ENCODE measurements at regions not wholly inside any gene's neighbourhood (a gene's known extent, or its start where the extent isn't known, plus 50 kb on each side); places are given as distances from the start of the nearest gene placed in this dataset.
"Not testable (repeated sequence)": the region's sequence is repeated elsewhere in the genome, so short reads cannot be mapped to it uniquely, and the experiment has no call there.

DNA sequence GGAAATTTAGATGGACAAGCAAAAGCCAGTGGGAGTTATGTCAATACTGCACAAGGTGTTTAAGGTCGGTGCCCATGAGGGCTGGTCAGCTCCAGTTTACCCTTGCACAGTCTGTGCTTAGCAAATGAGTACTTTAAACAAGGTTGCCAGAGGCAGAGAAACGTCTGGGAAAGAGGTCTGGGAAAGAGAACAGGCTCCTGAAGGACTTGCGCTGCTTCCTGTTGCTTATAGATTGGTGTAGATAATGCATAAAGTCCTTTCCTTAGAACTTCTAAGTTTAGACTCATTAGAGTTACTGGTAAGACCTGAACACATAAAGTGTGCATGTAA is 162.6 kb upstream of the P2RY1 start:
- Histone ChIP-seq H3K4me3 (ENCODE audit: low read length) (no peak overlapping the region), H3K4me1 (ENCODE audit: control insufficient read depth, insufficient read depth, low read length) (no peaks in the 10 kb centered on the region), H3K36me3 (ENCODE audit: insufficient read depth, low read length) (no peaks in the 10 kb centered on the region), H3K9ac (ENCODE audit: low read depth, low read length) (no peak overlapping the region), H3K4me2 (ENCODE audit: low read length) (no peak overlapping the region), H3K27me3 (ENCODE audit: control insufficient read depth, insufficient read depth, low read length) (no peaks in the 10 kb centered on the region), H3K9me3 (replicated peaks; ENCODE audit: low read length) (no peaks in the 10 kb centered on the region)

DNA sequence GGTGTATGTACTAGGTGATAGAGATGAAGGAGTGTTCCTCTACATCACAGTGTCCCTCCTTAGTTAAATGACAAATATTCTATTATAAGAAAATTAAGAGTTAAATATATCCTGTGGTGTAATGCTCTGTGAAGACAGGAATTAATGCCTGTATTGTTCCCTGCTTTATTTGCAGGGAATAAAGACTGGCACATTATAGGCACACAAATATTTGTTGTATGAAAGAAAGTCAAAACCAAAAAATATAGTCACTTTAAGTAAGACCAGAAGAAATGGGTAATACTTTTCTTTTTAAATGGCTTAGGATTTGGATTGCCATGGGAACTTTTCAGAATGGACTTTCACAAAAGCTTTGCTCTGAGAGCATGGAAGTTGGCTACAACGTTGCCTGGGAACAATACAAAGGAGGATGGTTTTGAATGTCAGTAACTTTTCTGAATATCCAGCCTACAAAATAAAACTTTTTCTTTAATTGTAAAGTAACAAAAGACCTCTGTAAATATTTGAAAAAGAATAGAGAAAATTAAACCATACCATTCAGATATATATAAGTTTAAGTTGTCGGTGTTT is 158.0 kb upstream of the P2RY1 start:
- H3K9me3 ChIP-seq (replicated peaks; ENCODE audit: low read length), result no peaks in the 10 kb centered on the region
- H3K27me3 ChIP-seq (ENCODE audit: control insufficient read depth, insufficient read depth, low read length), result no peaks in the 10 kb centered on the region
- H3K36me3 ChIP-seq (ENCODE audit: insufficient read depth, low read length), result no peaks in the 10 kb centered on the region
- H3K4me1 ChIP-seq (ENCODE audit: control insufficient read depth, insufficient read depth, low read length), result no peaks in the 10 kb centered on the region
- no peak overlapping the region for H3K4me3 ChIP-seq (ENCODE audit: low read length)
- no peak overlapping the region for H3K9ac ChIP-seq (ENCODE audit: low read depth, low read length)
- no peak overlapping the region for H3K4me2 ChIP-seq (ENCODE audit: low read length)

DNA sequence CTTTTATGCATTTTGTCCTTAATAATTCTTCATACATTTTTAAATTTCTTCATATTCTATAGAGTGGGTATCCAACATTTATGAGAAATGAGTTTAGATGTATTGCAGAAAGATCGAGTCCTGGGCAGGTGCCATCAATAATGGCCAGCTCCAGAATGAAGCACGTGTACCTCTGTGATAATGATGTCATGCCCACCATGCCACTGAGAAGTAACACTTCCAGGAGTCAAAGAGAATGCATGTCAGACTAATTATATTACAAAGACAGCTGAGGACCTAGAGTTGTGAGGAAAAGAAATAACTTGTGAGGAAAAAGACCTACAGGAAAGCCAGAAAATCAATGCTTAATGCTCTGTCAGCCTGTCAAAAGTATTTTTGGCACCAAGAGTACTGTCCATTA is 157.4 kb upstream of the P2RY1 start:
- no peak overlapping the region for H3K4me3 ChIP-seq (ENCODE audit: low read length)
- H3K4me2 ChIP-seq (ENCODE audit: low read length), result no peak overlapping the region
- H3K36me3 ChIP-seq (ENCODE audit: insufficient read depth, low read length), result no peaks in the 10 kb centered on the region
- no peak overlapping the region for H3K9ac ChIP-seq (ENCODE audit: low read depth, low read length)
- H3K9me3 ChIP-seq (replicated peaks; ENCODE audit: low read length), result no peaks in the 10 kb centered on the region
- H3K27me3 ChIP-seq (ENCODE audit: control insufficient read depth, insufficient read depth, low read length), result no peaks in the 10 kb centered on the region
- no peaks in the 10 kb centered on the region for H3K4me1 ChIP-seq (ENCODE audit: control insufficient read depth, insufficient read depth, low read length)

DNA sequence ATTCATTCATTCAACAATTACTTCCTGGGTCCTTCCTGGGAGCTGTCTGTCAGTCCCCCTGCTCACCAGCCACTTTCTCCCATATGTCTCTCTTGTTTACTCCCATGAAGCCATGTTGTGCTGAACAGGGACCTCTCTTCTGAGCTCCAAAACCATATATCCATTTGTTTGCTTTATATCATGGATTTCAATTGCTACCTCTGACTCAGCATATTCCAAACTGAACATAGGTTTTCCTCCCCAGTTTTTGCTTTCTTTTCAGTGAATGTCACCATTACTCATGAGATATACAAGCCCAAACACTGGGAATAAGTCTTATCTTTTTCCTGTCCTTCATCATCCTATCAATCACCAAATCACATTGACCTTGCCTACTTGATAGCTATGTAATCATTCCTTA is 152.5 kb upstream of the P2RY1 start:
- H3K27me3 ChIP-seq (ENCODE audit: control insufficient read depth, insufficient read depth, low read length), result no peaks in the 10 kb centered on the region
- H3K4me2 ChIP-seq (ENCODE audit: low read length), result no peak overlapping the region
- no peak overlapping the region for H3K9ac ChIP-seq (ENCODE audit: low read depth, low read length)
- no peaks in the 10 kb centered on the region for H3K4me1 ChIP-seq (ENCODE audit: control insufficient read depth, insufficient read depth, low read length)
- no peak overlapping the region for H3K4me3 ChIP-seq (ENCODE audit: low read length)
- no peaks in the 10 kb centered on the region for H3K9me3 ChIP-seq (replicated peaks; ENCODE audit: low read length)
- no peaks in the 10 kb centered on the region for H3K36me3 ChIP-seq (ENCODE audit: insufficient read depth, low read length)

- no peak overlapping the region for H3K4me2 ChIP-seq (ENCODE audit: low read length)
- H3K4me3 ChIP-seq (ENCODE audit: low read length), result no peak overlapping the region
- H3K27me3 ChIP-seq (ENCODE audit: control insufficient read depth, insufficient read depth, low read length), result no peaks in the 10 kb centered on the region
- no peaks in the 10 kb centered on the region for H3K4me1 ChIP-seq (ENCODE audit: control insufficient read depth, insufficient read depth, low read length)
- no peaks in the 10 kb centered on the region for H3K36me3 ChIP-seq (ENCODE audit: insufficient read depth, low read length)
- no peaks in the 10 kb centered on the region for H3K9me3 ChIP-seq (replicated peaks; ENCODE audit: low read length)
- H3K9ac ChIP-seq (ENCODE audit: low read depth, low read length), result no peak overlapping the region
Measured at GRCh38 chr3:152683521-152683999, 151.4 kb upstream of the P2RY1 start.

DNA sequence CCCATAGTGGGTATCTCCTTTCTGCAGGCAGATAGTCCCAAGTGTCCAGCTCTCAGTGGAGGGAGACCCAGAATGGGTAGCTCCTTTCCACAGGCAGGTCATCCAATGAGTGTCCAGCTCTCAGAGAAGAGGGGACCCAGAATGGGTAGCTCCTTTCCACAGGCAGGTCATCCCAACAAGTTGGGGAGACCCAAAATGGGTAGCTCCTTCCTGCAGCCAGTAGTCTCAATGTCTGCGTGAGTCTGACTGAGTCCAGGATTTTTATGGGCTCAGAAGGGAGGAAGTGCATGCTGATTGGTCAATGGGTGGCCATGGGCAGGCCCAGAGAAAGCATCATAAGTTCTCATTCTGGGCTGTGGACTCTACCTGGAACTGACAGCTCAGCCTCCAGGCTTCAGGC is 150.7 kb upstream of the P2RY1 start:
- Histone ChIP-seq H3K4me3 (ENCODE audit: low read length) (no peak overlapping the region), H3K4me2 (ENCODE audit: low read length) (no peak overlapping the region), H3K9ac (ENCODE audit: low read depth, low read length) (no peak overlapping the region), H3K36me3 (ENCODE audit: insufficient read depth, low read length) (no peaks in the 10 kb centered on the region), H3K9me3 (replicated peaks; ENCODE audit: low read length) (no peaks in the 10 kb centered on the region), H3K4me1 (ENCODE audit: control insufficient read depth, insufficient read depth, low read length) (no peaks in the 10 kb centered on the region), H3K27me3 (ENCODE audit: control insufficient read depth, insufficient read depth, low read length) (no peaks in the 10 kb centered on the region)

- H3K9me3 ChIP-seq (replicated peaks; ENCODE audit: low read length), result no peaks in the 10 kb centered on the region
- H3K27me3 ChIP-seq (ENCODE audit: control insufficient read depth, insufficient read depth, low read length), result no peaks in the 10 kb centered on the region
- H3K4me1 ChIP-seq (ENCODE audit: control insufficient read depth, insufficient read depth, low read length), result no peaks in the 10 kb centered on the region
- no peak overlapping the region for H3K4me2 ChIP-seq (ENCODE audit: low read length)
- no peak overlapping the region for H3K4me3 ChIP-seq (ENCODE audit: low read length)
- no peaks in the 10 kb centered on the region for H3K36me3 ChIP-seq (ENCODE audit: insufficient read depth, low read length)
- H3K9ac ChIP-seq (ENCODE audit: low read depth, low read length), result no peak overlapping the region
Measured at GRCh38 chr3:152688313-152688712, 146.6 kb upstream of the P2RY1 start.

- H3K27me3 ChIP-seq (ENCODE audit: control insufficient read depth, insufficient read depth, low read length); H3K4me2 ChIP-seq (ENCODE audit: low read length); H3K9me3 ChIP-seq (replicated peaks; ENCODE audit: low read length); H3K36me3 ChIP-seq (ENCODE audit: insufficient read depth, low read length); H3K9ac ChIP-seq (ENCODE audit: low read depth, low read length); H3K4me3 ChIP-seq (ENCODE audit: low read length); H3K4me1 ChIP-seq (ENCODE audit: control insufficient read depth, insufficient read depth, low read length): not testable (repeated sequence)
Measured at GRCh38 chr3:152692326-152692725, 142.6 kb upstream of the P2RY1 start.

- H3K27me3 ChIP-seq (ENCODE audit: control insufficient read depth, insufficient read depth, low read length); H3K4me3 ChIP-seq (ENCODE audit: low read length); H3K9ac ChIP-seq (ENCODE audit: low read depth, low read length); H3K4me2 ChIP-seq (ENCODE audit: low read length); H3K4me1 ChIP-seq (ENCODE audit: control insufficient read depth, insufficient read depth, low read length); H3K9me3 ChIP-seq (replicated peaks; ENCODE audit: low read length); H3K36me3 ChIP-seq (ENCODE audit: insufficient read depth, low read length): not testable (repeated sequence)
Measured at GRCh38 chr3:152693521-152694250, 141.2 kb upstream of the P2RY1 start.

DNA sequence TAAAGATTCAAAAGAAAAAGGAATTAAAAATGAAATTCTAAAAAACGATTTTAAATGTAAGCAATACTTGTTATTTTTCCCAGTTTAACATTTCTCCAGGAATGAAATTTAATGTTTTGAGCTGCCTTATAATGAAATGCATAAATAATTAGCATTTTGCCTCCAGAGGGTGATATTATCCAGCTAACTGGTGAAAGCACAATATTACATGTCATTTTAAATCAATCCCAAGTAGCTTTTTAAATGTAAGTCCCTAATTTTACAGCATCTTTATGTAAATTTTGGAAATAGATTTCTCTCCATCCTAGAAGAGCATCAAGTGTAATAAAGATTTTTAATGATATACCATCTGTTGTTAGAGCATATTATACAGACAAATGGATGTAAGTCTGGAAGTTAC is 139.1 kb upstream of the P2RY1 start:
- H3K36me3 ChIP-seq (ENCODE audit: insufficient read depth, low read length), result no peaks in the 10 kb centered on the region
- no peaks in the 10 kb centered on the region for H3K9me3 ChIP-seq (replicated peaks; ENCODE audit: low read length)
- H3K9ac ChIP-seq (ENCODE audit: low read depth, low read length), result no peak overlapping the region
- no peaks in the 10 kb centered on the region for H3K4me1 ChIP-seq (ENCODE audit: control insufficient read depth, insufficient read depth, low read length)
- no peak overlapping the region for H3K4me3 ChIP-seq (ENCODE audit: low read length)
- no peaks in the 10 kb centered on the region for H3K27me3 ChIP-seq (ENCODE audit: control insufficient read depth, insufficient read depth, low read length)
- H3K4me2 ChIP-seq (ENCODE audit: low read length), result no peak overlapping the region

DNA sequence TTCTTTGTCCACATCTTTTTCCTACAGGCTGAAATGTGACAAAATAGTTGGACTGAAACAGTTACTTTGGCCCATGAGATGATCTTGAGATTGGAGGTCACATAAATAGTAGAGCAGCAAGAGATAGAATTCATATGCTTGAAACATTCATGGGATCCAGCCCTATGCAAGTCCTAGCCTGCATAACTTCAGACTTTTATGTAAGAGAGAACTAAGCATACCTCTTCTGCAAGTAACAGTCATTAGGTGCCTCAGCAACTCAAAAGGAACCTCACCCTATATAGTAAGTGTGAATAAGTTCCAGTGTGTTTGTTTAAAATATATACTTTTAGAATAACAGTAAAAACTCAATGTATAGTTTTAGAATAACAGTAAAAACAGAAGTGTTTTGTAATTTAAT is 138.0 kb upstream of the P2RY1 start:
- Histone ChIP-seq H3K4me3 (ENCODE audit: low read length) (no peak overlapping the region), H3K9ac (ENCODE audit: low read depth, low read length) (no peak overlapping the region), H3K36me3 (ENCODE audit: insufficient read depth, low read length) (no peaks in the 10 kb centered on the region), H3K4me2 (ENCODE audit: low read length) (no peak overlapping the region), H3K4me1 (ENCODE audit: control insufficient read depth, insufficient read depth, low read length) (no peaks in the 10 kb centered on the region), H3K27me3 (ENCODE audit: control insufficient read depth, insufficient read depth, low read length) (no peaks in the 10 kb centered on the region), H3K9me3 (replicated peaks; ENCODE audit: low read length) (no peaks in the 10 kb centered on the region)

DNA sequence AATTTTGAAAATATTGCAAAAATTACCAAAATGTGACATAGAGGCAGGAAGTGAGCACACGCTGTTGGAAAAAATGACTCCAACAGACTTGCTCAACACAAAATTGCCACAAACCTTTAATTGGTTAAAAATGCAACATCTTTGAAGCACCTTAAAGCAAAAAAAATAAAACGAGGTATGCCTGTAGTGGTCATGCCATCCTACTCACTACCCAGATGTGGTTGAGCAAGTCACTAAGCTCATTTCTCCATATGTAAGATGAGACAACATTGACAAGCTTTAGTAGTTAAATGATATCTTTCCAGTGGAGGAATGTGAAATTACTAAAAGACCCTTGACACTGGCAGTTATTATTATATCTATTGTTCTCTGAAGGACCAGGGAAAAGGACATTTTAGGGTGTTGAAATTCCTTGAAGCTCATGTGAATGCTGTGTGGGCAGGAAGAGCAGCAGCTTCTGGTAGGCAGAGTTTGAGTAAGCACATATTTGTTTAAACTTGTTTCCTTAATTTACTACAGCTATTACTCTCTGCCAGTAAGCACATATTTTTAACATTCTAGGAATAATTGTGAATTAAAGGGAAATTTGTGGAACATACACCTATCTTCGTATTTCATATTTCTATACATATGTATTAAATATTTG is 131.6 kb upstream of the P2RY1 start:
- Histone ChIP-seq H3K36me3 (ENCODE audit: insufficient read depth, low read length) (no peaks in the 10 kb centered on the region), H3K4me3 (ENCODE audit: low read length) (no peak overlapping the region), H3K27me3 (ENCODE audit: control insufficient read depth, insufficient read depth, low read length) (no peaks in the 10 kb centered on the region), H3K9ac (ENCODE audit: low read depth, low read length) (no peak overlapping the region), H3K9me3 (replicated peaks; ENCODE audit: low read length) (no peaks in the 10 kb centered on the region), H3K4me2 (ENCODE audit: low read length) (no peak overlapping the region), H3K4me1 (ENCODE audit: control insufficient read depth, insufficient read depth, low read length) (no peaks in the 10 kb centered on the region)

Measured in skeletal muscle satellite cell (primary cell).